ENCODE measurements at regions not wholly inside any gene's neighbourhood (a gene's known extent, or its start where the extent isn't known, plus 50 kb on each side); places are given as distances from the start of the nearest gene placed in this dataset.

DNA sequence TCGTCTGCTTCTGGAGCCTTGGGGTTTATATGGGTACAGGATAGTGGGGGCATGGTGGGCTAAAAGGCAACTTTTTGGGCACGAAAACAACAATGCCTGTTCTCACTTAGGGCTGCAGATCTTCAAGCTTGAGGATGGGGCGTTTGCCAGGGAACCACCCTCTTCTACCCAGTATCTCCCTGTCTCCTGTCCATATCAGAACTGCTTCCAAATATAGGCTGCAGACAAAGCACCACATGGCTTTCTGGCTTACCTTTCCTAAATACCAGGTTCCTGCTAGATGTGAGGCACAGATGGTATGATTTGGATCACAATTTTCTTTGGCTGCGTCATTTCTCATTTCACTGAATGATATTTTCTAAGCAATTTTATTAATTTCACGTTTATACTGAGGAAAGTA is 70.4 kb downstream of the CMAS start (continued):
- TF ChIP-seq, protein P1, sequence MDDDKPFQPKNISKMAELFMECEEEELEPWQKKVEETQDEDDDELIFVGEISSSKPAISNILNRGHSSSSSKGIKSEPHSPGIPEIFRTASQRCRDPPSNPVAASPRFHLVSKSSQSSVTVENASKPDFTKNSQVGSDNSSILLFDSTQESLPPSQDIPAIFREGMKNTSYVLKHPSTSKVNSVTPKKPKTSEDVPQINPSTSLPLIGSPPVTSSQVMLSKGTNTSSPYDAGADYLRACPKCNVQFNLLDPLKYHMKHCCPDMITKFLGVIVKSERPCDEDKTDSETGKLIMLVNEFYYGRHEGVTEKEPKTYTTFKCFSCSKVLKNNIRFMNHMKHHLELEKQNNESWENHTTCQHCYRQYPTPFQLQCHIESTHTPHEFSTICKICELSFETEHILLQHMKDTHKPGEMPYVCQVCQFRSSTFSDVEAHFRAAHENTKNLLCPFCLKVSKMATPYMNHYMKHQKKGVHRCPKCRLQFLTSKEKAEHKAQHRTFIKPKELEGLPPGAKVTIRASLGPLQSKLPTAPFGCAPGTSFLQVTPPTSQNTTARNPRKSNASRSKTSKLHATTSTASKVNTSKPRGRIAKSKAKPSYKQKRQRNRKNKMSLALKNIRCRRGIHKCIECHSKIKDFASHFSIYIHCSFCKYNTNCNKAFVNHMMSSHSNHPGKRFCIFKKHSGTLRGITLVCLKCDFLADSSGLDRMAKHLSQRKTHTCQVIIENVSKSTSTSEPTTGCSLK (tag by site-specific recombination; IDR thresholded peaks at IDR 0.05): no peak
- TF ChIP-seq, protein P2, sequence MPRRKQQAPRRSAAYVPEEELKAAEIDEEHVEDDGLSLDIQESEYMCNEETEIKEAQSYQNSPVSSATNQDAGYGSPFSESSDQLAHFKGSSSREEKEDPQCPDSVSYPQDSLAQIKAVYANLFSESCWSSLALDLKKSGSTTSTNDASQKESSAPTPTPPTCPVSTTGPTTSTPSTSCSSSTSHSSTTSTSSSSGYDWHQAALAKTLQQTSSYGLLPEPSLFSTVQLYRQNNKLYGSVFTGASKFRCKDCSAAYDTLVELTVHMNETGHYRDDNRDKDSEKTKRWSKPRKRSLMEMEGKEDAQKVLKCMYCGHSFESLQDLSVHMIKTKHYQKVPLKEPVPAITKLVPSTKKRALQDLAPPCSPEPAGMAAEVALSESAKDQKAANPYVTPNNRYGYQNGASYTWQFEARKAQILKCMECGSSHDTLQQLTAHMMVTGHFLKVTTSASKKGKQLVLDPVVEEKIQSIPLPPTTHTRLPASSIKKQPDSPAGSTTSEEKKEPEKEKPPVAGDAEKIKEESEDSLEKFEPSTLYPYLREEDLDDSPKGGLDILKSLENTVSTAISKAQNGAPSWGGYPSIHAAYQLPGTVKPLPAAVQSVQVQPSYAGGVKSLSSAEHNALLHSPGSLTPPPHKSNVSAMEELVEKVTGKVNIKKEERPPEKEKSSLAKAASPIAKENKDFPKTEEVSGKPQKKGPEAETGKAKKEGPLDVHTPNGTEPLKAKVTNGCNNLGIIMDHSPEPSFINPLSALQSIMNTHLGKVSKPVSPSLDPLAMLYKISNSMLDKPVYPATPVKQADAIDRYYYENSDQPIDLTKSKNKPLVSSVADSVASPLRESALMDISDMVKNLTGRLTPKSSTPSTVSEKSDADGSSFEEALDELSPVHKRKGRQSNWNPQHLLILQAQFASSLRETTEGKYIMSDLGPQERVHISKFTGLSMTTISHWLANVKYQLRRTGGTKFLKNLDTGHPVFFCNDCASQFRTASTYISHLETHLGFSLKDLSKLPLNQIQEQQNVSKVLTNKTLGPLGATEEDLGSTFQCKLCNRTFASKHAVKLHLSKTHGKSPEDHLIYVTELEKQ (tag by site-specific recombination; IDR thresholded peaks at IDR 0.05; ENCODE audit: borderline replicate concordance): no peak

DNA sequence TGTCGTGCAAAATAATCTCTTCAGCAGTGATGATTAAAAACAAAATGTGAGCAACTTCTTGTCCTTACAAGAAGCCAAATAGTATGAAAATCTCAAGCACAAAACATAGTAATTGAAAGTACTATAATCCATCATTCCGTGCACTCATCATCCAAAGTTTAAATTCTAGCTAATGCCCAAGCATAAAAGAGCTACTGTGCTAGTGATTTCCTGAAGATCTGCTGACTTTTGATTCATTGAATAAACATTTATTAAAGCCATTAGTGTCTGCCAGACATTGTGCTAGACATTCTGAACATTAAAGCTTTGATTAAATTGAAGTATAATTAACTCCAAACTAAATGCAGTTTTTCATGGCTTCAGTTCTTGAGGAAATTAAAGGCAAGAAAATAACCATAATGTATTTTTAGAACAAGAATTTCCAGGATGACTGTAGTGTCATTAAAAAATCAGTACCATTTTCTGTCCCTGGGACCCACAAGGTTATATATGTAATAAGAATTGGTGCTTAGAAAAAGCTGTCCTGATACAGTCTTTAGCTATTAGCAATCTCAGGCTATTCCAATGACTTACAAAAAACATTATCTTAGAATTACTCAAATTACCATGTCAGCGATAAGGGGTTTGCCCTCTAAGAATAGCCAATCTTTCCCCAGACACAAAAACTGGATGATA is 71.7 kb downstream of the CMAS start:
- ChIA-PET POLR2A (no interaction called here), CTCF (interaction anchor here (0.9 kb wide), 1 partner anchor 17 kb away, joined by 4 read pairs; no protein-coding TSS in a partner anchor)
- no peak overlapping the region for H3K4me3 ChIP-seq (ENCODE audit: low read depth, low read length)
- H3K27ac ChIP-seq (ENCODE audit: extremely low read depth, low read depth, low read length): no peak overlapping the region
- H3K9me3 ChIP-seq (ENCODE audit: control insufficient read depth, insufficient read depth, low read depth, low read length): no peaks in the 10 kb centered on the region
- H3K4me1 ChIP-seq (ENCODE audit: control insufficient read depth, insufficient read depth, low read length): no peaks in the 10 kb centered on the region
- TF ChIP-seq MZF1 (tag by site-specific recombination; IDR thresholded peaks at IDR 0.05; ENCODE audit: borderline replicate concordance) (no peak), ZNF350 (tag by site-specific recombination; IDR thresholded peaks at IDR 0.05) (no peak), YY2 (tag by site-specific recombination; IDR thresholded peaks at IDR 0.05) (no peak), ZNF629 (tag by site-specific recombination; IDR thresholded peaks at IDR 0.05) (no peak), ZNF843 (tag by site-specific recombination; IDR thresholded peaks at IDR 0.05) (no peak), ZNF248 (tag by site-specific recombination; IDR thresholded peaks at IDR 0.05) (no peak)
- no peaks in the 10 kb centered on the region for H3K36me3 ChIP-seq (ENCODE audit: control insufficient read depth in 2 of 2, insufficient read depth in 1 of 2, low read length in 2 of 2)

DNA sequence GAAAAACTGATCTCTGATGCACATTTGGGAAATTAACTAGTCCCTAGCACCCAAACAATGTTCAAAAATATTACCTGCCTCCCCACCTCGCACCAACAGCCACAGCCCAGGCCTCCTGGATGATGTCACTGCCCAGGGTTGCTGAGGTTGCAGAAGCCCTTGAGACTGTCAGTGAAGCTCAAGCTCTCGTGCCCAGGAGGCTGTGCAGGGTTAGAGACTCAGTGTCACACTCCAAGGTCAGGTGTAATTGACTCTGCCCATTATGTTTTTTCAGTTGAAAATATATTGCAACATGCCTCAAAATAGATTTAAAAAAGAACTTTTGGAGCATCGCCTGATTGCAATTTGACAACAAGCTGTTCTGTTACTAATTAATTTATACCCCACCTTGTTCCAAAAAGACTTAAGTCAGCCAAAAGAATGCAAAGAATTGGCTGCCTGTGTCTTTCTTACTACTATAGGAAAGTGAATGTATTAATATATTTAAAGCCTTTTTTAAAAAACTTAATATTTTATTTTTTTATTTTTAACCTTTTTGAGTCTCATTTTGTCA is 72.3 kb downstream of the CMAS start:
- CTCF ChIA-PET: no interaction called here
- TF ChIP-seq ZNF629 (tag by site-specific recombination; IDR thresholded peaks at IDR 0.05): no peak
- TF ChIP-seq ZNF140 (tag by site-specific recombination; IDR thresholded peaks at IDR 0.05): no peak
- TF ChIP-seq, protein P3, sequence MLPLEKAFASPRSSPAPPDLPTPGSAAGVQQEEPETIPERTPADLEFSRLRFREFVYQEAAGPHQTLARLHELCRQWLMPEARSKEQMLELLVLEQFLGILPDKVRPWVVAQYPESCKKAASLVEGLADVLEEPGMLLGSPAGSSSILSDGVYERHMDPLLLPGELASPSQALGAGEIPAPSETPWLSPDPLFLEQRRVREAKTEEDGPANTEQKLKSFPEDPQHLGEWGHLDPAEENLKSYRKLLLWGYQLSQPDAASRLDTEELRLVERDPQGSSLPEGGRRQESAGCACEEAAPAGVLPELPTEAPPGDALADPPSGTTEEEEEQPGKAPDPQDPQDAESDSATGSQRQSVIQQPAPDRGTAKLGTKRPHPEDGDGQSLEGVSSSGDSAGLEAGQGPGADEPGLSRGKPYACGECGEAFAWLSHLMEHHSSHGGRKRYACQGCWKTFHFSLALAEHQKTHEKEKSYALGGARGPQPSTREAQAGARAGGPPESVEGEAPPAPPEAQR (tag by site-specific recombination; IDR thresholded peaks at IDR 0.05): no peak
- TF ChIP-seq ZNF214 (tag by site-specific recombination; IDR thresholded peaks at IDR 0.05; ENCODE audit: borderline replicate concordance): no peak
- no peak for TF ChIP-seq ZSCAN16 (tag by site-specific recombination; IDR thresholded peaks at IDR 0.05)
- no peak for TF ChIP-seq YY2 (tag by site-specific recombination; IDR thresholded peaks at IDR 0.05)
- TF ChIP-seq GLI4 (tag by site-specific recombination; IDR thresholded peaks at IDR 0.05): no peak

More for the DNA sequence above, 72.3 kb downstream of the CMAS start:
- H3K4me3 ChIP-seq (ENCODE audit: low read depth, low read length): no peak overlapping the region
- H3K4me1 ChIP-seq (ENCODE audit: control insufficient read depth, insufficient read depth, low read length): no peaks in the 10 kb centered on the region
- no peak overlapping the region for H3K27ac ChIP-seq (ENCODE audit: extremely low read depth, low read depth, low read length)
- no peaks in the 10 kb centered on the region for H3K9me3 ChIP-seq (ENCODE audit: control insufficient read depth, insufficient read depth, low read depth, low read length)
- POLR2A ChIA-PET: no interaction called here
- no peaks in the 10 kb centered on the region for H3K36me3 ChIP-seq (ENCODE audit: control insufficient read depth in 2 of 2, insufficient read depth in 1 of 2, low read length in 2 of 2)
